H9 (cell line): ENCODE measurements at regions not wholly inside any gene's neighbourhood (a gene's known extent, or its start where the extent isn't known, plus 50 kb on each side); places are given as distances from the start of the nearest gene placed in this dataset.

Source experiments
- DNase-seq: peaks from one replicate; pipeline ENCODE4 v3.0.0-alpha.2; 2017
- H2AFZ ChIP-seq: one replicate; pipeline ENCODE4 v1.6.1; 2013; ENCODE audit warnings: mild to moderate bottlenecking, low read length, control low read depth, moderate library complexity
- H2AK5ac ChIP-seq: 2 replicates; pipeline ENCODE4 v1.6.1; 2013; ENCODE audit warnings: low read length, control low read depth, mixed read lengths; ENCODE audit not compliant: insufficient read length
- H2BK120ac ChIP-seq: one replicate; pipeline ENCODE4 v1.6.1; 2013; ENCODE audit warnings: low read depth, mild to moderate bottlenecking, low read length, control low read depth, inconsistent platforms; ENCODE audit not compliant: poor library complexity, severe bottlenecking
- H2BK12ac ChIP-seq: 2 replicates; pipeline ENCODE4 v1.6.1; 2013; ENCODE audit warnings: low read length, control low read depth, mixed read lengths, low read depth; ENCODE audit not compliant: insufficient read length
- H2BK15ac ChIP-seq: 2 replicates; pipeline ENCODE4 v1.6.1; 2013; ENCODE audit warnings: low read depth, low read length, control low read depth
- H2BK20ac ChIP-seq: one replicate; pipeline ENCODE4 v1.6.1; 2013; ENCODE audit warnings: low read depth, mild to moderate bottlenecking, low read length, control low read depth, inconsistent platforms; ENCODE audit not compliant: poor library complexity, severe bottlenecking
- H2BK5ac ChIP-seq: 2 replicates; pipeline ENCODE4 v1.6.1; 2013; ENCODE audit warnings: low read length, control low read depth, mixed read lengths; ENCODE audit not compliant: insufficient read length
- H3K14ac ChIP-seq: 2 replicates; pipeline ENCODE4 v1.6.1; 2013; ENCODE audit warnings: low read length, control low read depth; ENCODE audit not compliant: insufficient read depth
- H3K18ac ChIP-seq: 2 replicates; pipeline ENCODE4 v1.6.1; 2013; ENCODE audit warnings: low read depth, mild to moderate bottlenecking, mixed read lengths, low read length, control low read depth; ENCODE audit not compliant: insufficient read length
- H3K23ac ChIP-seq: 2 replicates; pipeline ENCODE4 v1.6.1; 2013; ENCODE audit warnings: low read length, control low read depth, mixed read lengths, low read depth; ENCODE audit not compliant: insufficient read length
- H3K23me2 ChIP-seq: 2 replicates; pipeline ENCODE4 v1.6.1; 2013; ENCODE audit warnings: low read depth, mild to moderate bottlenecking, mixed read lengths, low read length, control low read depth; ENCODE audit not compliant: insufficient read length, poor library complexity, severe bottlenecking
- H3K27ac ChIP-seq: 2 replicates; pipeline ENCODE4 v1.5.1; 2013; ENCODE audit warnings: low read length, control low read depth, mixed read lengths, low read depth; ENCODE audit not compliant: insufficient read length
- H3K27me3 ChIP-seq: 2 replicates; pipeline ENCODE4 v1.6.1; 2013; ENCODE audit warnings: low read length, control low read depth, inconsistent platforms; ENCODE audit not compliant: insufficient read depth
- H3K4ac ChIP-seq: 2 replicates; pipeline ENCODE4 v1.6.1; 2013; ENCODE audit warnings: low read depth, mild to moderate bottlenecking, control low read depth, inconsistent platforms, low read length, moderate library complexity
- H3K4me1 ChIP-seq: 2 replicates; pipeline ENCODE4 v1.6.1; 2013; ENCODE audit warnings: low read length, control low read depth, inconsistent platforms; ENCODE audit not compliant: insufficient read depth
- H3K4me2 ChIP-seq: 2 replicates; pipeline ENCODE4 v1.6.1; 2013; ENCODE audit warnings: low read length, control low read depth, mixed read lengths; ENCODE audit not compliant: insufficient read length, insufficient read depth
- H3K56ac ChIP-seq: 2 replicates; pipeline ENCODE4 v1.6.1; 2013; ENCODE audit warnings: low read depth, mild to moderate bottlenecking, mixed read lengths, low read length, control low read depth; ENCODE audit not compliant: insufficient read length
- H3K79me1 ChIP-seq: 2 replicates; pipeline ENCODE4 v1.6.1; 2013; ENCODE audit warnings: low read depth, mild to moderate bottlenecking, moderate library complexity, low read length, control low read depth, inconsistent platforms; ENCODE audit not compliant: insufficient read depth, poor library complexity, severe bottlenecking
- H3K79me2 ChIP-seq: 2 replicates; pipeline ENCODE4 v1.6.1; 2013; ENCODE audit warnings: low read length, control low read depth, inconsistent platforms; ENCODE audit not compliant: insufficient read depth
- H3K9ac ChIP-seq: 2 replicates; pipeline ENCODE4 v1.6.1; 2013; ENCODE audit warnings: low read length, control low read depth, mixed read lengths; ENCODE audit not compliant: insufficient read length; ENCODE audit errors: extremely low read depth
- H3K9me3 ChIP-seq: one replicate; pipeline ENCODE4 v1.6.1; 2013; ENCODE audit warnings: low read depth, low read length, inconsistent platforms; ENCODE audit not compliant: control insufficient read depth
- H3T11ph ChIP-seq: one replicate; pipeline ENCODE4 v1.6.1; 2013; ENCODE audit warnings: mild to moderate bottlenecking, low read length, control low read depth, inconsistent platforms
- H4K20me1 ChIP-seq: one replicate; pipeline ENCODE4 v1.6.1; 2013; ENCODE audit not compliant: control insufficient read depth, insufficient read length, insufficient read depth
- H4K5ac ChIP-seq: 2 replicates; pipeline ENCODE4 v1.6.1; 2013; ENCODE audit warnings: low read depth, mild to moderate bottlenecking, mixed read lengths, low read length, control low read depth; ENCODE audit not compliant: insufficient read length
- H4K8ac ChIP-seq: replicated peaks from 2 replicates; pipeline ENCODE4 v1.6.1; 2013; ENCODE audit warnings: low read length, control low read depth, mixed read lengths, low read depth; ENCODE audit not compliant: insufficient read length
- H4K91ac ChIP-seq: 2 replicates; pipeline ENCODE4 v1.6.1; 2013; ENCODE audit warnings: low read depth, mild to moderate bottlenecking, moderate library complexity, mixed read lengths, low read length, control low read depth; ENCODE audit not compliant: insufficient read length
- H3K27ac Mint-ChIP-seq, 3 experiments: 2 replicates in 2 of 3; 3 replicates in 1 of 3; pipeline ENCODE4 v1.8.0; 2020 to 2021; ENCODE audit warnings: mixed read lengths in 3 of 3, mild to moderate bottlenecking in 1 of 3, moderate library complexity in 1 of 3
- H3K27me3 Mint-ChIP-seq: 2 replicates; pipeline ENCODE4 v1.8.0; 2021; ENCODE audit warnings: low read depth, mild to moderate bottlenecking, moderate library complexity, mixed read lengths
- H3K36me3 Mint-ChIP-seq, 3 experiments: 2 replicates in 2 of 3; 3 replicates in 1 of 3; pipeline ENCODE4 v1.8.0; 2020 to 2021; ENCODE audit warnings: low read depth in 3 of 3, mixed read lengths in 3 of 3; ENCODE audit not compliant: insufficient read depth in 1 of 3
- H3K4me1 Mint-ChIP-seq, 2 experiments: 2 replicates each; pipeline ENCODE4 v1.8.0; 2020; ENCODE audit warnings: mixed read lengths in 2 of 2
- H3K4me3 Mint-ChIP-seq, 2 experiments: 2 replicates in 1 of 2; 3 replicates in 1 of 2; pipeline ENCODE4 v1.8.0; 2020 to 2021; ENCODE audit warnings: mild to moderate bottlenecking in 2 of 2, mixed read lengths in 2 of 2, moderate library complexity in 1 of 2
- H3K9me3 Mint-ChIP-seq, 2 experiments: 2 replicates in 1 of 2; 3 replicates in 1 of 2; pipeline ENCODE4 v1.8.0; 2020; ENCODE audit warnings: mild to moderate bottlenecking in 2 of 2, mixed read lengths in 2 of 2, moderate library complexity in 1 of 2
- CTCF ChIP-seq: fragments of 200-600 bp; sonication (generic); conservative IDR thresholded peaks from 3 replicates; pipeline ENCODE4 v1.8.0; 2021; ENCODE audit warnings: antibody characterized with exemption, mild to moderate bottlenecking
- WGBS: extraction: QIAGEN DNeasy Blood & Tissue Kit; methylation state at CpG from one replicate; pipeline ENCODE4 v1.1.7; 2013; ENCODE audit warnings: missing lambda C conversion rate, low lambda C conversion rate, mixed read lengths; ENCODE audit not compliant: insufficient read length; ENCODE audit errors: extremely low coverage; 5-methylcytosine and 5-hydroxymethylcytosine counted together

GRCh38 chr1:194062962-194063361 is 876.5 kb upstream of the B3GALT2 start:
- H3K27me3 ChIP-seq: no peaks in the 10 kb centered on the region
- H3K9me3 Mint-ChIP-seq: peaks cover 3 to 8% of the 10 kb centered on the region in 2 experiments; a peak in 3 of 5 replicates
- no peak for DNase-seq
- no peak overlapping the region for H2BK15ac ChIP-seq
- no peak overlapping the region for H4K91ac ChIP-seq
- no peaks in the 10 kb centered on the region for H3K4me1 Mint-ChIP-seq
- H3K23me2 ChIP-seq: no peaks in the 10 kb centered on the region
- H2BK20ac ChIP-seq: no peak overlapping the region
- no peaks in the 10 kb centered on the region for H3K79me1 ChIP-seq
- H3K23ac ChIP-seq: no peak overlapping the region
- H3T11ph ChIP-seq: no peak overlapping the region
- H4K8ac ChIP-seq: no peak overlapping the region
- H2AFZ ChIP-seq: no peak overlapping the region
- no peak overlapping the region for H2BK12ac ChIP-seq
- H3K27ac Mint-ChIP-seq: no peak overlapping the region; a peak in 1 of 7 replicates
- no peak overlapping the region for H2AK5ac ChIP-seq
- H3K4me3 Mint-ChIP-seq: no peak overlapping the region
- no peak overlapping the region for H4K5ac ChIP-seq
- H3K56ac ChIP-seq: no peak overlapping the region
- H3K4ac ChIP-seq: no peak overlapping the region
- no peak overlapping the region for H3K27ac ChIP-seq
- H3K27me3 Mint-ChIP-seq: no peaks in the 10 kb centered on the region
- no peak overlapping the region for H3K14ac ChIP-seq
- H3K79me2 ChIP-seq: no peaks in the 10 kb centered on the region
- no peak overlapping the region for H2BK5ac ChIP-seq
- no peaks in the 10 kb centered on the region for H3K4me1 ChIP-seq
- no peak overlapping the region for H2BK120ac ChIP-seq
- no peak overlapping the region for H3K4me2 ChIP-seq
- no peak overlapping the region for H3K18ac ChIP-seq
- H3K36me3 Mint-ChIP-seq: peaks cover 0 to 15% (median 0%) of the 10 kb centered on the region in 3 experiments; a peak in 3 of 7 replicates
- no peaks in the 10 kb centered on the region for H3K9me3 ChIP-seq
- H3K9ac ChIP-seq: no peak overlapping the region
- no CpG with 5 or more reads among the region's 2 CpGs for WGBS
- no peaks in the 10 kb centered on the region for H4K20me1 ChIP-seq
- no peak for TF ChIP-seq CTCF
